Activated gamma-delta T cell treated with anti-CD3 and anti-CD28 coated beads, Interleukin-2, amount 50 U/mL, for 16 hours (primary cell): ENCODE measurements at regions not wholly inside any gene's neighbourhood (a gene's known extent, or its start where the extent isn't known, plus 50 kb on each side); places are given as distances from the start of the nearest gene placed in this dataset.

Experiments used
- DNase-seq: peaks from one replicate; pipeline ENCODE4 v3.0.0-alpha.2; 2020; ENCODE audit warnings: low read depth

DNA sequence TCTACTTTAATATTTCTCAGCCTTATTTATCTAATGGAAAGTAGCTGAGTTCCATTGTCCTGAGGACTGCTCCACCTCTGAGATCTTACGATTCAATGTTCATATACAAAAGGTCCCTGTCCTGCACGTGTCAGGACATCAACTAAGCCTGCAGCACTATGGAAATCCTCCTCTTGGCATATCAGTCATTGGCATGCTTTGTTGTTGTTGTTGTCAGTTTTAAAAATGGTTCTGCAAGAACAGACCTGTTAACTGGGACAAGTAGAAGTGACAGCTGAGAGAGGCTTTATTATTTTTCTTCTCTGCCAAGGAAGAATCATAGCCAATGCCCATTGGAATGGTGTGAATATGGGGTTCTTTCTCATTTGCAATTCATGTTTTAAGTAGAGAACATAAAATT, 450.1 kb upstream of the PKDCC start:
- no peak for DNase-seq

DNA sequence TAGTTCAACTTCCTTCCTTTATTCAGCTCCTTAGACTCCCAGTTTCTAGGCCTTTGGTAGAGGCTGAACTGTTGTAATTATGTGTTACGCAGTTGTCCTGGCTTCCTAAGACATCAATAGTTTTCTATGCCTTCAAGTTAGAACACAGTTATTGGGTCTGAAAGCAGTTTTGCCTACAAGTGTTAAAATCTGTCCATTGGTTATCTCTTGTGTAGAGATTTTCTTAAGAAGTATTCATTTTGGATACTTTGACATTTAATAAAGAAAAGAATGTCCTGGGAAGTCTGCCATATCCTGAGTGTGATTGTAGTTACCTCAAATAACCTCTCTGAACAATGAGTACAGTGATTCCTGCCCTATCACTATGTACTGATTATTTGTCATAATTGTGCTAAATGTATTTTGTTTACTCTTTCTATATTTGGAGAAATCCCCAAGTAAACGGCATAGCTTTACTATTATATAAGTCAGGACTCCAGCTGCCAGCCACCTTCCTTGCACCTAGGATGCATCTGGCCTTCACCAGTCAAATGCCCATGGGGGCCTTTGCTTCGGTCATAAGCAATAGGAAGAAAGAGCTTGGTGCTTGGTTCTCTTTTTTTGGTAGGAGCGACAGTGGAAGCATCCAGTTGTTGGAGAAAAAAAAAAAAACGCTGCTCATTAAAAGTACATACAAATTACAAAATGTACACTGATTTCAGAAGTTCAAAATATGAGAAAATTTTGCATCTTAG, 449.5 kb upstream of the PKDCC start:
- no peak for DNase-seq

DNA sequence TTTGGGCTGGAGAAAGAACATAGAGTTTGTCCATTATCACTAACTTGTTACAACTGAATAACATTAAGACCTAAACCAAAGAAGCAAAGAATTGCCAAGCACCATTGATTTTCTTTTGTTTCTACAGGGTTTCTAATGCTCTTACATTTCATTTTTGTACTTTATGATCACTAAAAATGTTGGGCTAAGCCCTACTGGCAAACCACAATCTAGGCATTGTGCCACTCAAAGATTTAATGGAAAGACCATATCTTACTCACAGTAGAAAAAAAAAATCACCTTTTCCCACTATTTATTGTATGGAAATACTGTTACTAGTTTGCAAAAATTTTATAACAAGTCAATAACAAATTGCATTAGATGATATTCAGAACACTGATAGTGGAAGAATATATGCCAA, 447.4 kb upstream of the PKDCC start:
- DNase-seq = no peak

- no peak for DNase-seq
Measured at GRCh38 chr2:41602341-41602740, 445.5 kb upstream of the PKDCC start.

DNA sequence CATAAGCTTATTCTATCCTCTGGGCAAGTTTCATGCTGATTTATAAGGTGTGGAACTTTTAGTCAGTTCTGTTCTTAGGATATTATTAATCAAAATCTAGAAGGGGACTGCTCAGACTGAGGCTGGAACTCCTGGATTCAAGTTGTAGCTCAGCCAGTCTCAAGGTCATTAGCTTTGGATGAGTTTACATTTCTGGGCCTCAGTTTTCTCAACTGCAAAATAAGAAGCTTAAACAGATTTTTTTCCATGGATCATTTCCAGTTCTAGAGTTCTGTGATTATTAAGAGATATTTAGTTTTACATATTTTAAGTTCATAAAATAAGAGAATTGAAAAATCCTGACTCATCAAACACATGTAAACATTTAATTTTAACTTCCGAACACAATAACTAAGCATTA, 442.5 kb upstream of the PKDCC start:
- DNase-seq = no peak

GRCh38 chr2:41605914-41606313, 441.9 kb upstream of the PKDCC start:
- DNase-seq = no peak

- DNase-seq = no peak
Measured at GRCh38 chr2:41610501-41611190, 437.2 kb upstream of the PKDCC start.

GRCh38 chr2:41618754-41619153, 429.1 kb upstream of the PKDCC start:
- no peak for DNase-seq

GRCh38 chr2:41621095-41621494, 426.7 kb upstream of the PKDCC start:
- no peak for DNase-seq

GRCh38 chr2:41621563-41621962, 426.3 kb upstream of the PKDCC start:
- DNase-seq = no peak

DNA sequence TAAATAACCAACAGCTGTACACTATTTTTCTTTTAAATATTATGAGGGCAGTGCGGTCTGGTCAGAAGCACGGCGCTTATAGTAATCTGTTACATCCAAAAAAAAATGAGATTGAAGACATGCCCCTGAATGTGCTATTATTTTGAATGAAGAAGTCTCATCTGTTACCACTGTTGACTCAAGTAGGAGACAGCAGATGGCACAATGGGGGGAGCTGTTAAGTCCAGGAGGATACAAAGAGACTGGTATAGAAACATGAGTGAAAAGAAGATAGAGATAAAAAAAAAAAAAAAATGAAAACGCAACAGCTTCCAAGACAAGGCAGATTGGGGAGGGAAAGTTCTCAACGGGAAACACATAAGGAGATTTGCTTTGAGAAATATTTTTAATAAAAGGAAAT, 425.5 kb upstream of the PKDCC start:
- DNase-seq = no peak

- DNase-seq = no peak
Measured at GRCh38 chr2:41626936-41627335, 420.9 kb upstream of the PKDCC start.

DNA sequence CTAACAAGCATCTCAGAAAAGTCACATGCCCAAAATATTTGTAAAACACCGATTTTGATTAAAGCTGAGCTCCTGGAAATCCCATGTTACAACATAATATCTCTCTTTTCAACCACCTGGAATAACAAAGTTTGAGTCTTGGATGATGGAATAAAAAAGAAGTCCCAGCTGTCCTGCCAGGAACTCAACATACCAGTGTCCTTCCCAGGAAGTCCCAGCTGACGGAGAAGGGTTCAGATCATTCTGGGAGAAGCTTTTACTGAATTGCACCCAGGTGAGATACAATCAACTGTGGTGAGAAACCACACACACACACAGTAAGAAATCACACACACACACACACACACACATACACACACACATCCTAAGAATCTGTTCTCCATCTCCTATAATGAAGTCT, 413.1 kb upstream of the PKDCC start:
- no peak for DNase-seq

- DNase-seq = no peak
Measured at GRCh38 chr2:41644936-41645335, 402.9 kb upstream of the PKDCC start.

- DNase-seq = no peak
Measured at GRCh38 chr2:41647468-41648050, 400.3 kb upstream of the PKDCC start.

GRCh38 chr2:41657226-41657625, 390.6 kb upstream of the PKDCC start:
- no peak for DNase-seq

DNA sequence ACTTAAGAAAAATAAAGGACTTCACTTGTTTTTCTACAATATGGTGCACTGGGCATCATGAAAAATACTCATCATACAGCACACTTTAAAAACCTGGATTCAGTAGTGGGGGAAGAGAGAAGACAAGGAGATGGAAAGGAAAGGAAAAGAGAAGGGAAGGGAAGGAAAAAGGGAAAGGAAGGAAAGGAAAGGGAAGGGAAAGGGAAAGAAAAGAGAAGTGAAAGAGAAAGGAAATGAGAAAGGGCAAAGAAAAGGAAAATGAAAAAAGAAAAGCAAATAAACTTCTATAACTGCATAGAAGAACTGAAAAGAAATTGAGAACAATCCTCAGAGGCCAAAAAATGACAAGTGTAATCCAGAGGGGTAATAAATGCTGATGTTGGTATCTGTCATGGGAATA, 388.1 kb upstream of the PKDCC start:
- no peak for DNase-seq

- no peak for DNase-seq
Measured at GRCh38 chr2:41662461-41662860, 385.4 kb upstream of the PKDCC start.

GRCh38 chr2:41663056-41663455, 384.8 kb upstream of the PKDCC start:
- DNase-seq = no peak

DNA sequence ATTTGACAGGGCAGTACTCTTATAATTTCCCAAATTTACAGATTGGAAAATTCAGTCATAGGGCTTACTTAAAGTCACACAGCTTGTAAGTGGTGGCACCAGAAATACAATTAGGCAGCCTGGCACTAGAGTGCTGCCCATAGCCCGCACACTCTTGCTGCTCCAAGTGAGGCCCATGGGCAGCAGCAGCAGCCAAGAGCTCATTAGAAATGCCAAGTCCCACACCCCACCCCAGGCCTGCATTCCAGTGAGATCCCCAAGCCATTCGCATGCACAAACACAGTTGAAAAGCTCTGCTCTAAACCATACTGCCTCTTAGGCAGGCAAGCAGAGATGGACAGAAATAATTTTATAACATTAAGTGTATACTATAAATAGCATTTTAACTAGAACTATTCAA, 379.3 kb upstream of the PKDCC start:
- DNase-seq = no peak

GRCh38 chr2:41678639-41679038, 369.2 kb upstream of the PKDCC start:
- no peak for DNase-seq

DNA sequence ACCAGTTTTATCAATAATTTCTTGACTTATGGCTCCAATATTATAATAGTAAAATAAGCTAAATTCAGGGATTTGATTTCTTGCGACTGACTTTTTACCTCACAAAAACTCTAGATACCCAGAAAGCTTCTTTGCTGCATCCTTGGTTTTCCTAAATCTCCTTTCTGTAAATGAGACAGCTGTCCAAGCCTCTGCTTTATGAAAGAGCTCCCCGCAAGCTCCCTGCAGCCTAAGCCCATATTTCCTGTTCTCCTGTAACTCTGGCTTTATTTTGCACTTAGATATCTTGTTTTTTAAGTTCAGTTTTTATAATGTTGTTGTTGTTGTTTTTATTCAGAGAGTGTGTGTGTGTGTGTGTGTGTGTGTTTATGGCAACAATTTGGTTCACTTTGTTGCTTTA, 361.7 kb upstream of the PKDCC start:
- DNase-seq = no peak

- DNase-seq = no peak
Measured at GRCh38 chr2:41691561-41691960, 356.3 kb upstream of the PKDCC start.
